ENCODE measurements at regions not wholly inside any gene's neighbourhood (a gene's known extent, or its start where the extent isn't known, plus 50 kb on each side); places are given as distances from the start of the nearest gene placed in this dataset.

- FAIRE-seq, result no peak
- DNase-seq (ENCODE audit: insufficient read length, low spot score), result no peak
Observed at GRCh38 chr9:4921449-4921848, 63.6 kb upstream of the JAK2 start.

GRCh38 chr9:4922101-4922500, 63.0 kb upstream of the JAK2 start:
- no peak for DNase-seq (ENCODE audit: insufficient read length, low spot score)
- no peak for FAIRE-seq

GRCh38 chr9:4922730-4923129, 62.3 kb upstream of the JAK2 start:
- DNase-seq (ENCODE audit: insufficient read length, low spot score) (no peak), FAIRE-seq (no peak)

GRCh38 chr9:4923141-4923540, 61.9 kb upstream of the JAK2 start:
- FAIRE-seq (no peak), DNase-seq (ENCODE audit: insufficient read length, low spot score) (no peak)

DNA sequence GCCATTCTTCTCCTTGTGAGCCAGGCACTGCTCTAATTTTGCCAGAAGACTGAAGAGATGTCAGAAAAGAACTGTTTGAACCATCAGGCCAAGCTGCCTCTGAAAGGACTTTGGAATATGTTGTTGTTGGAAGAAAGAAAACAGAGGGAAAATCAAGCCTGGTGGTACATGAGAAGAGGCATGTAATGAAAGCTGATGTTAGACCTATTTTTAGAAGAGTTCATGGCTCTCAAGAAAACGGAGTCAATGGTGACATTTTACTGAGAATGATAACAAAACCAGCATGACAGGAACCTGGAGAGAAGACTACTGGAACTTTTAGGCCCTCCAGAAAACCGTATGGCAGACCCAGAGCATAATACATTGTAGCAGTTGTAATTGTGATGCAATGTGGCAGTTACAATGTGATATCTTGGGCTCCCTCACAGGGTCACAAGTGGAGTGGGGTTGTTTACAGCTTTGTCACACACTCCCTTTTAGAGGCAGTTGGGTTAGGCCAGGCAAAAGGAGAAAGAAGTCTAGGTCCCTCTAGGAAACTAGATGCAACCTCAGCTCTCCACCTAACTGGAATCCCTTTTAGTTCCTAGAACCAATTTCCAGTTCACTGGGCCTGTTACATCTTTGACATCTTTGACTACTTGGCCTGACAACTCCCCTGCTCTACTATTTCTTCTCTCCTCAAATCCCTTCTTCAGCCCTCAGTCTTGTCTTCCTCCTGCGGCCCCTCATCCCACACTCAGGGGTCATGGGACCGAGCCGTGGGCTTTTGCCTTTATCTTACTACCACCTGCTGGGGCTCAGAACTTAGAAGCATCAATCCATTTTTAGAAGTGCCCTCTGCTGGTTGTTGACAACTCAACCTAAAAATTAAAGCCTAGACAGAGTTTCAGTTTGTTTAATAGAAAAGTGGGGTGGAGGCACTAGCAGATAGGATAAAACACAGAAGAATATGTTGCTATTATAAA, 61.2 kb upstream of the JAK2 start:
- DNase-seq (ENCODE audit: insufficient read length, low spot score) (peak; percentile 27), FAIRE-seq (peak; percentile 88)

- DNase-seq (ENCODE audit: insufficient read length, low spot score) (no peak), FAIRE-seq (peak; percentile 76)
Observed at GRCh38 chr9:4926239-4926638, 58.8 kb upstream of the JAK2 start.

- no peak for DNase-seq (ENCODE audit: insufficient read length, low spot score)
- peak; percentile 83 for FAIRE-seq
Observed at GRCh38 chr9:4927043-4927471, 58.0 kb upstream of the JAK2 start.

GRCh38 chr9:4927701-4928100, 57.4 kb upstream of the JAK2 start:
- FAIRE-seq (no peak), DNase-seq (ENCODE audit: insufficient read length, low spot score) (no peak)

DNA sequence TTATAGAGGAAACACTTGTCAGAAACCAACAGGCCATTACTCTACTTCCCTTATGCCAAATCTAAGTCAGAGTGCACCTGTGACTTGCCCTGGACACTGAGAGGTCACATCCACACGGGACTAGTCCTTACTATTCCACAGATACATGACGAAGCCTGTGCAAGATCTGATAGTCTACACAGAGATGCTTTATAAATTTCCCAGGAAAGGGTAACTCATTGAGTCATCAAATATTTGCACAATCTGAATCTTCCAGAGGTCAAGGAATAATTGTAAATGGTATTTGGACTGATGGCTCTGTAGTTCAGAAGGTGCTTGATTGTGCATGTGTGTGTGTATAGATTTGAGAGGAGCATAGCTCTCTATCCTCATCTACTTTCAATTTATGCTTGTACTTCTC, 55.2 kb upstream of the JAK2 start:
- DNase-seq (ENCODE audit: insufficient read length, low spot score) (no peak), FAIRE-seq (peak; percentile 23)

DNA sequence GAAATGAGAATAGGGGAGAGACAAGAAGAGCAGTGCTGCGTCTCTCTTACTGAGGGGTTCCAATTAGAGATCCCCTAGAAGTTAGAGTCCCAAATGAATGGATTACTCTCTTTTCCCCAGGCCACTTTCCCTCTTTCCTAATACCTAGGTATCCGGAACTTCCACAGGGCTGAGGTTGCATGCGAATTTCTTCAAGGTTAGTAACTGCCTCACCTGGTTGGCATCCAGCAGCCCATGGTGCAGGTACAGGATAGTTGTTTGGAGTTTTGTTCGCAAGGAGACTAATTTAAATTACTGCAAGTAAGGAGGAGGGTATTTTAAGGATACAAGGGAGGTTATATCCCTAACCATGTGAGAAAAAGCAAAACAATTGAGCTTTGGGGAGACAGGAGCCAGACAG, 52.4 kb upstream of the JAK2 start:
- no peak for FAIRE-seq
- no peak for DNase-seq (ENCODE audit: insufficient read length, low spot score)

DNA sequence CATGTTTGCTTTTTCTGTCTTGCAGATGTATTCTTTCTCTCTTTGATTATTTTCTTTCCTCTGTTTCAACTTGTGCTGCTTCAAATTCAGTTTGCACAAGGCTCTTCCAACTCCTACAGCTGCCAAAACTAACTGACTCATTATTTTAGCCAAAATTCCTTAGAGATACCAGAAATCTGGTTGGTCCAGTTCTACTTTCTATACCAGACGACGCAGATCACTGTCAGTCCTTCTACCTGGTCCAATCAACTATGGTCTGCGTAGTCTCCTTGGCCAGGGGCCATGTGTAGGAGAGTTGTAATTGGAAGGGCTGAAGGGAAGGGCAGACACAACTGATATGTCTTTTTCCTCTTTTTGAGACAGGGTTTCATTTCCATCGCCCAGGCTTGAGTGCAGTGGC, 51.9 kb upstream of the JAK2 start:
- no peak for FAIRE-seq
- no peak for DNase-seq (ENCODE audit: insufficient read length, low spot score)

- no peak for FAIRE-seq
Observed at GRCh38 chr9:4933861-4934260, 51.2 kb upstream of the JAK2 start.

GRCh38 chr9:4935001-4935672, 49.9 kb upstream of the JAK2 start:
- DNase-seq (ENCODE audit: insufficient read length, low spot score), result no peak
- peak; percentile 64 for FAIRE-seq

More at GRCh38 chr9:4933861-4934260, 51.2 kb upstream of the JAK2 start:
- DNase-seq (ENCODE audit: insufficient read length, low spot score), result no peak

Data from GM19239 (cell line).